Epidermal melanocyte (primary cell): ENCODE measurements at regions not wholly inside any gene's neighbourhood (a gene's known extent, or its start where the extent isn't known, plus 50 kb on each side); places are given as distances from the start of the nearest gene placed in this dataset.

Source experiments
- DNase-seq: peaks from one replicate; pipeline ENCODE4 v3.0.0; 2011; ENCODE audit warnings: low spot score; ENCODE audit not compliant: insufficient read length

DNA sequence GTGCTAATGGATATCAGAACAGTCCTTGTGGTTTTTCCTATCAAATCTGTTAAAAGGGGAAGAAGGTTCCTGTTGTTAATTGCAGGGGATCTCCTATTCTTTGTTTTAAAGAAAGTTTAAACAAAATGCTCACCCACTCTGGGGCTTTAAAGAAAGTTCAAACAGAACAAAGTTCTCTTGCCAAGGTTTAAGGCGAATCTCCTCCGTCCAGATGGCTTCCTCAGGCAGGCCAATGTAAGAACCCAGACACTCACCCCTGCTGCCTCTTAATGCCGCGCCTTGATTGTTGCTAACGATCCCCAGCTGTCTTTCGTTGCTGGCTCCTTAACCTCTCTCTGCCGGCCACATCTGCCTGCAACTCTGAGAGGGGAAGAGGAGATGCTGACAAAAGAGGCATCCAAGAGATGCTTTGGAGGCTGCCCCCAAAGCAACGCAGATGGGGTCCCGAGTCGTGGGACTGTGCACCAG is 235.0 kb upstream of the PRDM1 start:
- peak; percentile 58 for DNase-seq

DNA sequence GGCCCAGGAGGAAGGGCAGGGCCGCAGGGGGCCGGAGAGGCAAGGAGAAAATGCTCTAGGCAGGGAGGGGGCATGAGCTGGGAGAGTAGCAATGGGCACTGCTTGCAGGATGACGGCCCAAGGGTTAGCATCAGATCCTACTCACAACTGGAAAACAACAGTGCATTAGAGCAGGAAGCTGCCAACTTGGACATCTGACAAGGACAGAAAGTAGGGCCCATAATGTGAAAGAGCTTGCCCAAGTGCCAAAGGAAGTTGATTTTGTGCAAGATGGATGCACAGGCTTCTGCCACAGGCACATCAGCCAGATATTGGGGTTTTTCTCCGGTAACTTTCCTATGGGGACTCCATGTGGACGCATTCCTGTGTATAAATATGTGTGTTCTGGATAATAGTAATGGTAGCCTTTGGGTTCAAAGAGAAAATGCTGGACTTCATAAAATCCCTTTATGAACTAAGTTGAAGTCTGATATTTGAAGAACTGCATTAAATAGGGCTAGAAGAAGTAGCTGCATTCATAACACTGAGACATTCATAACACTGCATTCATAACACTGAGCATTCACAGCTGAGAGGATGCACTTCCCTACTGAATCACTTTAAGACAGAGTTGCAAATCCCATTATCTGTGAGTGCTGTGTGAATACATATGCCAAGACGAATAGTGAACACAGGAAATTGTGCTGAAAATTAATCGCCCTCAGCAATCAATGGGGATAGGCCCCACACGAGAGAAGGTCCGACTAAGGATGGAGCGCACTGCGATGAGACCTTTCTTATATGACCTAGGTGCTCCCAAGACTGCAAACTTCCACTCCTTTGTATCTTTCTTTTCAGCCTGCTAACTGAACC is 235.6 kb upstream of the PRDM1 start:
- no peak for DNase-seq

DNA sequence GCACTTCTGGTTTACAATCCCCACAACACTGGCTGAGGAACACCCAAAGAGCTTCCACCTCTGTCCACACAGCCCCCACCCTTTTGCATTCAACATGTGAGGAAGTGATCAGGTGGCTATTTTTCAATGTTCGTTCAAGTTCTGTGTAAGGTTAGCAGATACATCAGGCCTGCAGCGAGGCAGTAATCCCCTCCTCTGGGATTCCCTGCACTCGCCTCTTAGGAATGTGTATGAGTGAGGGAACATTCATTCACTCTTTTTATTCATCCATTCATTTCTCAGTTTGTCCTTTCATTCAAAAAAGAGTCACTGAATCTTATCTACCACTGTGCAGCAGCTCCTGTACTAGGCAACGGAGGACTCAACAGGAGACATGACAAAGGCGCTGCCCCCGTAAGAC is 236.4 kb upstream of the PRDM1 start:
- DNase-seq, result no peak

DNA sequence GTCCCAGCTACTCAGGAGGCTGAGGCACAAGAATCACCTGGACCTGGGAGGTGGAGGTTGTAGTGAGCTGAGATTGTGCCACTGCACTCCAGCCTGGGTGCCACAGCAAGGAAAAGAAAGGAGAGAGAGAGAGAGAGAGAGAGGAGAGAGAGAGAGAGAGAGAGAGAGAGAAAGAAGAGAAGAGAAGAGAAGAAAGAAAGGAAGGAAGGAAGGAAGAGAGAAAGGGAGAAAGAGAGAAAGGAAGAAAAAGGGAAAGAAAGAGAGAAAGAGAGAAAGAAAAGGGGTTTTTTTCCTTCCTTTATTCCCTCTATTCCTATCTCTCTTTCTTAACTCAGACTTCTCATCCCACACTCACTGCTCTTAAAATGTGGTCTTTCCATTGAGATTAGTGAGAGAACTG is 238.7 kb upstream of the PRDM1 start:
- no peak for DNase-seq

DNA sequence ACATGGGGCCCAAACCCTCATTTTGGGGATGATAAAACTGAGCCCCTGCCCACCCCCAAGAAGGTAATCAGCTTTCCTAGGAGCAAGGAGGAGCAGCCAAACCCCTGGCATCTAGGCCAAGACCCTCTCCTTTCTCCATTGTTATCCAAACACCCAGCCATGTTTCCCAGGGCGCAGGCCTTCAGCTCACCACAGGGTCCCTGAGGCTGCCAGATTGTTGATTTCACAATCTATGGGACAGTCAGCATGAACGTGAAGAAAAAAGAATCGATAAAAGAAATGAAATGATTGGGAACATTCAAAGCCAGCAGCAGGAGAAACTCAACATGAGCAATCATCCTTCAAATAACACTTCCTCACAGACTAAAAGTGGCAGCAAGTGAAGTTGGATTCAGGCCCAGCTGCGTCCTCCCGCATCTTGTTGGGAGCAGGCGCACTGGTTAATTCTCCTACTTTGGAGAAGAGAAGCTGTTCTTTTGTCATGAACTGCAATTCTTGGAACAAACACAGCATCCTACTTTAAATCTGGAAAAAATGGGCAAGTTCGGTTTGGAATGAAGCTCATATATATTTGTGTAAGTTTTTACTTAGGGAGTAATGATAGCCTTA is 241.8 kb upstream of the PRDM1 start:
- no peak for DNase-seq

DNA sequence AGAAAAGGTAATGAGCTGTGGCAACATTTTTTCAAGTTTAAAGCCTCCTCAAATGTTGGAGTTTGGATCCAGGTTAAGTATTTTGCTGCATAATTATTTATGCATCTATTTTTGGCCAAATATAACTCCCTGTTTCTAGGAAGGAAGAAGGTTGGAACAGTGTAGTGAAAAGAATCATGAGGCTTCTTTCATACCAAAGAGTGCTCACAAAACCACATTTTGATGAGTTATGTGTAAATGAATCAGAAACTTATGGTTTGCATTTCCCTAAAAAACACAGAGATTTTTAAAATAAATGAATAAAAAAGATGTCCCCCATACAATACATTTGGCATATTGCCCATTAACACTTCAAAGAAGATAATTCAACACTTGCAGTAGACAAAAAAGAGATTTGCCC is 246.9 kb upstream of the PRDM1 start:
- no peak for DNase-seq

DNA sequence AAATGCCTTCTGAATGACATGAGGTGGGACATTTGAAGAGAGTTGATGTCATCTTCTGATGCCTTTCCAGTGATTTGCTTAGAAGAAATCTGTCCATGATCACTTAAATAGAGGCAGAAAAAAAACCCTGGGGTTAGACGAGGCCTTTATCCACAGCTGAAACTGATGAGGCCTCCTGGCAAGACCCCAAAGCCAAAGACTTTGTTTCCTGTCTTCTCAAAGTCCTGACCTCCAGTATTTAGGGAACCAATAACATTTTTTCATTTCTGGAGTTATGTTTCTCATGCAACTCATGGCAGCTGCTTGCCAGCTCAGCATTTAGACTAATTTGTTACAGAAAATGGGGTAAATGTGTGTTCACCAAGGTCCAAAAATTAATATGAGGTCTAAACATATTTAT is 248.0 kb upstream of the PRDM1 start:
- DNase-seq, result no peak

DNA sequence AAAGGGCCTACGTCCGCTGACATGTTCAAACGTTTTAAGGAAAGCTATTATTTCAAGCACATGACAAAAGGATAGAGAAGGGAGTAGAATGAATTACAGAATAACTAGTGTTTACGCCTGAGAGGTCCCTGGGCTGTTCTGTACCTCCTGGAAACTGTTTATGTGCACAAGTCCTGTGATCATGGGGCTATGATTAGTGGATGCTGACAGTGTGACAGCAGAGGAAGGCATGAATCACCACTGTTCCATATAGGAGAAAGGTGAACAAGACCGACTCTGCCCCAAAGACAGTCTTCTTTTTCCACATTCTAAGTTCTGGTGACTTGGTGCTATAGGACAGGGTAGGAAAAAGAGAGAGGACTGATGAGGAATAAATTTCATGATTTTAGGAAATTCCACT is 249.2 kb upstream of the PRDM1 start:
- no peak for DNase-seq

DNA sequence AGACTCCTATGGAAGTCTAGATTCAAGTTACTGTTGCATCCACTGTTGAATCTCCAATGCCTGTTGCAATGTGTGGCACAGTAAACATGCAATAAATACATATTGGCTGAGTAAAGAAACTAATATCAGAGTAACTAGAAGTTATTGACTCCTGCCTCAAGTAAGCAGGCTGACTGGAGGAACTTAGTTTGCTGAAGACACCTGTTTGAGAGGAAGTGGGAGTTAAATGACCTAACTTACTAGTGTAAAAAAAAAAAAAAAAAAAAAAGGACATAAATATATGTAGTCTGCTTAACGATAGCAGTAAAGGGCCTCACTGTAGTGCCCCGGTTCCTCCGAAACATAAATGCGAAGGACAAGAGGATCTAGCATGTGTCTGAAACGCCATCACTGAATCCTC is 249.8 kb upstream of the PRDM1 start:
- no peak for DNase-seq

DNA sequence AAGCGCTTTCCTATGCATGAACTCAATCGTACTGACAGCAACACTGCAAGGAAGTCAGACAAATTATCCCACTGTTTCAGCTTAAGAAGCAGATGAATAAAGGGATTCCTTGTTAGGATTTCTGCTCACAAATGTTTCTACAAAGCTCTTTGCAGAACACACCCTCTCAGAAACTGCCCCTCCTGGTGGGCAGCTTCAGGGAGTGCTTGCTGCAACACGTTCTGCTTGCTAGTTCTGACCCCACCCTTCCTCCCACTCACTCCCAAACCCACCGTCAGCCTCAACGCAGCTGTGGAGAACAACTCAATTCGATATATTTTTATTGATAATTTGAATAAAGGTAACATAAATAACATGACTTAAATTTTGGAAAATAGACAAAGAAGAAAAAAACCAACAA is 250.8 kb upstream of the PRDM1 start:
- peak; percentile 33 for DNase-seq

DNA sequence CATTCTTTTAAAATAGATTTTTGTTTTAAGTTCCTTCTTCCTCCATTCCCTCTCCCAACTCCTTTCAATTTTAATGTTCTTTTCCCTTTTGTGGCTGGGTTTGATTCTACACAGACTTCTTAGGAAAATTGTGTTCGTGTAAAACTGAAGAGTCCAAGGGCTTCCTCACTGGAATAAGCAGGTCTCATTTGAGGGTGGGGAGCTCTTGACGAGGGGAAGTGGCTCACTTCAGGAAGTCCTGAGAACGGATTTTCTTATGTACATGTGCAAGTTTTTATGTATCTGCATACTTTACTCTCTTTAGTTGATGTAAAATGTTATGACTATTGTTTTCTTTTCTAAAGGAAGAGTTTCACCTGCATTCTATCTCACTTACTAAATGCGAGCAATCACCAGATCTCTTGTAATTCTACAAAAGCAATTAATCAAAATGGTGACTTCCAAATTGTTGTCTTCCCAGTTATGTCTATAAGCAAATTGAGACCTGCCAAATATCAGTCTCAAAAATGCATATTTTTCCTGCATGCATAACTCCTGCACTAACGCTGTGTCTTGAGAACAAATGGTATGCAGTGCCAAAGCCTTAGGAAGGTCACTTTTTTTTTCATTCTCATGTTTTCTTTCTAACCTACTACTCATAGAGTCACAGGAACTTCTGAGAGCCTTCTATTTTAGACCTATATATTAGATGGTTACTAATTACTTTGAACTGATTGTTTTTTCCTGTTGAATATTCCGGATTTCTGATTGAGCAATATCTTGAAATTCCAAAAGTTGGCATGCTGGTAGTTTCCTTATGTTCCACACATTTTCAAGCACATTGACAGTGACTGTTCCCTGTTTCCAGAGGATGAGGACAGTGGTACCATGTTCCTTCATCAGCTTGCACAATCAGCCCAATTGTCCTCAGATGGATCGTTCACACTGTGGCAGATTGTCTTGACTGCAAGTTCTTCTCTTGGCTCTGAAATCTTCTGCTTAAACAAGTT is 251.9 kb upstream of the PRDM1 start:
- no peak for DNase-seq

DNA sequence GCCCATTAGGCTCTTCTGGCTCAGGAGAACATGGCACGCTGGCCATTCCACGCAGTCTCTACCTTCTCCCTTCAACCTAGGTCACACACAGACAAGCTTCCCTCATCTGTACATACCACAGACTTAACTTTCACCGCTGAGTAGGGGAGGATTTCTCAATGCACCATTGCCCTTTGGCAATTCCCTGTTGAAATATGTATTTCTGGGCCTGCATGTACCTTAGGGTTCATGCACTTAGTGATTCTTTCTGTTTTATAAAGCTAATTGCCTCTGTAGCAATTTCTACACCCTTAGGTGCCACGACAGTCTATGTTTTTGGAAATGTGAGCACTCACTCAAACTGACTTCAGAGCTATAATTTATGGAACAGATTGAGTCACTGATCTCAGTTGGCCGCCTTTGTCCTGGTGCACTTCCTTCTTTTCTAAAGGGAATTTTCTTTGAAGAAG is 253.8 kb upstream of the PRDM1 start:
- DNase-seq, result no peak

DNA sequence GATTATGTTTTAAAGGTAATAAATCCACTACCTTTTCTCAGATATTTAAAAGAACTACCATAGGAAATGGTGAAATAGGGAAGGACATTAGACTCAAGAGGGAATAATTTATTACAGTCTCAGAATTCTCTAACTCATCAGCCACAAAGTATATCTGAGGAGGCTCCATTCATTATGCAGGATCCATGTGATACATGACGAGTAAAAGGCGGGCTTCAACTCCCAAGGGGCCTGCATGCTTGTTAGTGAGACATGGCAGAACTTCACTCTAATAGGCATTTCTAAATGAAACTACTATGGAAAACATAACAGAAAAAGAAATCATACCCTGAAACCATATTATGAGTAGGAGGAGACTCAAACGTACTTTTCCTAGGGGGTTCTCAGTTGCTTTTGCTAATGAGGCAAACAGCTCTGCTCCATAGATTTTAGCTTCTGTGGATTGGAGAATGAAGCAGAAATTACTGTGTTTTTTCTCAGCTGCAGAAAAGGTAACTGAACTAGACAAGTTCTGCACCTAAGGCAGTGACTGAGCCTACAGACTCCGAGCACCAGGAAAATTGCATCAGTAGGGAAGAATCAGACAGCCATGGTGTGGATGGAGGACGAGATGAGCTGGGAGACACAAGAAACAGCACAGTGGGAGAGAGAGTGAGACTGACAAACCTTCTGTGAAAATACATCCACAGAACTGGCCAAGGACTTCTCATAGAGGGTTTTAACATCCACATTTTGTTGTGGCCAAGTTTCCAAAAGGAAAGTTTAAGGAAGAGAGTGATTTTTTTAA is 254.6 kb upstream of the PRDM1 start:
- DNase-seq, result no peak

DNA sequence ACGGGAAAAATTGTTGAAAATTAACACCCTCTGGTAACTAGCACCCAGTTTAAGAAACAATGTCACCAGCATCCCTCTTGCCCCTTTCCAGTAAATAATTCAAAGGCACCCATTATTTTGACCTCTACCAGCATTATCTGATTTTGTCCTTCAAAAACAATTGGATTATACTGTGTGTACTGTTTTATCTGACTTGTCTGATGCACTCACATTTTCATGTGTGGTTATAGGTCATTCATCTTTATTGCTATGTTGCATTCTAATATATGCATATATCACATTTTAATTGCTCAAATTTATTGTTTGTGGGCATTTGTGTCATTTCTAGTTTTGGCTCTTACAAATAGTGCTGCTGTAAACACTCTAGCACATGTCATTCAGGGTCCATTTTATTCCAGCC is 260.9 kb upstream of the PRDM1 start:
- no peak for DNase-seq

DNA sequence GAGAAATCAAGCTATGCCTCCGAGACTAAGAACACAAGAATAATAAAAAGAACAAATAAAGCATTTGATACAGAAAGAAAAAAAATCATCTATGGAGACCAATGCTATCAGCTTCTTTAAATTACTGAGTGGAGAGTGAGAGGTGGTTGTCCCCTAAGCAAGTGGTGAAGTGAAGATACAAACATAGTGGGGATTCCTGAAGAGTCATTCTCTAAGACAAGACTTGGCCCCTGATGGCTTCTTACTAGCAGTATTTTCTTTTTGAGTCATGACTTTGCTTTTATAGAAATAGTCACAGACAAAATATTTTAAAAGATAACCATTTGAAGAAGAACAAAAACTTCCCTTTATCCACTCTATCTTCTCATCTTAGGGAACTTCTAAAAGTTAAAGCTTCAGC is 261.4 kb upstream of the PRDM1 start:
- DNase-seq, result no peak

DNA sequence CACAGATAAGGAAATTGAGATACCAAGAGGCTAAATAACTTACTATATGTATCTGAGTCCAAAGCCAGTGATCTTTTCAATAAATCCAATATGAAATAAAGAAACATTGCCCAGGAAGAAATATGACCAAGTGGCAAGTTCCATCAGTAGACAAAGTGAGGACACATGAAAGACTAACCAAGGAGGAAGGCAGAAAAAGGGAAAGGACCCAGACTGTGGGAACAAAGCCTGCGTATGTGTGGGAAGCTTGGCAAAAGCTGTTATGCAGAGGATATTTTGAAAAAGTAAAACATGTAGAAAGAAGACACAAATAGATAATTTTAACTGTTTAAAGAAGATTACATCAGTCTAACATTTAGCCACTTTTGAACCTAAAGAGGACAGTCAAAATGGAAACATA is 264.4 kb upstream of the PRDM1 start:
- DNase-seq, result no peak

DNA sequence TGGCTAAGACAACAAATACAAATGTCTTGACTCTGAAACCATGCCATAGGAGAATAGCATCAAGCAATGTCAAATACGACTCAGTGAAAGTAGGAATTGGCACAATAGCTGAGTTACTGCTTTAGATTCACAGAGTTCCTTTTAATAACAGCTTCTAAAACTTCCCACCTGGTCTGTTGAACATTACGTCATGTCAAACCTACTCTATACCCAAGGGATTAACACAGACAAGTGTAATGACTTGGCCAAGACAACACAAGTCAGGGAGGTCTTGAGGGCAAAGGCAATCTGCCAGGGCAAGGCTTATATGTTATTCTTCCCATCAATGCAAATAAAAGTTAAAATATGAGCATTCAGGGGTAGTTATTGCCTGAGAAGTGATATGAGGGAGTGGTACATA is 265.1 kb upstream of the PRDM1 start:
- DNase-seq, result no peak

DNA sequence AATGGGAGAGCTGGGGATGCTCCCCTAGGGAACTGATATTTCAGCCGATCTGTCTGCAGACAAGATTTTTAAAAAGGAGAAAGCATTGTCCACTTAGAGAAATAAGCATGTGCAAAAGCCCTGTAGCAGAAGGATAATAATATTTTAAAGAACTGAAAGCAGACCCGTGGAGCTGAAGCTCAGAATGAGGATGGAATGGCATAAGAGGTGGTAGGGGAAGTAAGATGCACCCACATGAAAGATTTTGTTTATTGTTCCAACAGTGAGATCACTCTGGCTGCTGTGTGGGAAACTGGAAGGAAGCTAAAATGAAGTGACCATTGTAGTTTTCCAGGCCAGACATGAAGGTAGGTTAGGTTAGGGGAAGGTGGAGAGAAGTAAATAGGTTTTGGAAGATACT is 266.4 kb upstream of the PRDM1 start:
- no peak for DNase-seq

DNA sequence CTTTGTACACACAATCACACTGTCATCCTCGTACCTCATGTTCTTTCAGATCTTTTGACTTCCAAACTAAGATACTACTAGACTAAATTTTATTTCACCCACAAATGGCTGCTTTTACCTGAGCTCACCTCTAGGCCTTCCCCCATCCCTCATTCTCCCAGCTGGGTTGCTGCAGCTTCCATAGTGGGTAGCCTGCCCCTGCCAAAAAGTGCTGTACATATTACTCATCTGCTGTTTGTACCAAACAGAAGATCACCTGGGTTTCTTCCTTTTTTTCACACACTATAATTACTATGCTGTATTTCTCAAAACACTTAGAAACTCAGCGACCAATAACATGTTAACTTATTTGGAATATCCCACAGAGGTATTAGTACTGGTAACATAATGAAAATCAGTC is 267.6 kb upstream of the PRDM1 start:
- DNase-seq, result no peak

DNA sequence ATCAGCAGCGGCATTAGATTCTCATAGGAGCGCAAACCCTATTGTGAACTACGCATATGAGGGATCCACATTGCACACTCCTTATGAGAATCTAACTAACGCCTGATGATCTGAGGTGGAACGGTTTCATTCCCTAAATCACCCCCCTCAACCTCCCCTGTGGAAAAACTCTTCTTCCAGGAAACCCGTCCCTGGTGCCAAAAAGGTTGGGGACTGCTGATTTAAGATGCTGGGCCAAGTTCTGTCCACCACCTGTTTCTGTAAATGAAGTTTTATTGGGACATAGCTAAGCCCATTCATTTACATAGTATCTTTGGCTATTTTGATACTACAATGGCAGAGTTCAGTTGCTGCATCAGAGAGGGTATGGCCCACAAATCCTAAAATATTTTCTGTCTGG is 268.2 kb upstream of the PRDM1 start:
- no peak for DNase-seq

DNA sequence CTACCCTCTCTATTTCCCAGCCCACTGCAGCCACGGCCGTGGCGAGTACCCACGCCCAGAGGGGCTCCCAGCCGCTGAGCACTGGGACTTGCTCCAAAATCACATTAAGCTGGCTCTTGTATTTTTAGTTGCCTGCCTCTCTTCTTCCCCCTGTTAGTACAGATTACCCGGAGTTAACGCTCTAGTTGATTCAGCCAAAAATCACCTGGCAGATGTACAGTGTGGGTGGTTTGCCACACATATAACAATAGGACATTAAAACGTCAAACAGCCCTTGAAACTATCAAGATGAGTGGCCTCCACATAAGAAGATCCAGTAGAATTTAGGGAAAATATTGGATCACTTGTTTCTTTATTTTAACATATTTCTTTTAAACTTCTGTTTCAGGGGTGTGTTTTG is 268.8 kb upstream of the PRDM1 start:
- DNase-seq, result no peak
